ENCODE measurements at regions not wholly inside any gene's neighbourhood (a gene's known extent, or its start where the extent isn't known, plus 50 kb on each side); places are given as distances from the start of the nearest gene placed in this dataset.

- TF ChIP-seq ZC3H10 (CRISPR knock-in tag; IDR thresholded peaks at IDR 0.05), result no peak
- TF ChIP-seq ZFP30 (CRISPR knock-in tag; IDR thresholded peaks at IDR 0.05), result no peak
- no peak for TF ChIP-seq OSR1 (CRISPR knock-in tag; IDR thresholded peaks at IDR 0.05)
Observed at GRCh38 chr4:131137196-131137595, 2011.9 kb upstream of the PCDH10 start.
